NCI-H1694 (cell line): ENCODE measurements at regions not wholly inside any gene's neighbourhood (a gene's known extent, or its start where the extent isn't known, plus 50 kb on each side); places are given as distances from the start of the nearest gene placed in this dataset.

ENCODE experiments used
- DNase-seq: peaks from one replicate; lab custom pipeline; 2025; lab: John Stamatoyannopoulos, UW

DNA sequence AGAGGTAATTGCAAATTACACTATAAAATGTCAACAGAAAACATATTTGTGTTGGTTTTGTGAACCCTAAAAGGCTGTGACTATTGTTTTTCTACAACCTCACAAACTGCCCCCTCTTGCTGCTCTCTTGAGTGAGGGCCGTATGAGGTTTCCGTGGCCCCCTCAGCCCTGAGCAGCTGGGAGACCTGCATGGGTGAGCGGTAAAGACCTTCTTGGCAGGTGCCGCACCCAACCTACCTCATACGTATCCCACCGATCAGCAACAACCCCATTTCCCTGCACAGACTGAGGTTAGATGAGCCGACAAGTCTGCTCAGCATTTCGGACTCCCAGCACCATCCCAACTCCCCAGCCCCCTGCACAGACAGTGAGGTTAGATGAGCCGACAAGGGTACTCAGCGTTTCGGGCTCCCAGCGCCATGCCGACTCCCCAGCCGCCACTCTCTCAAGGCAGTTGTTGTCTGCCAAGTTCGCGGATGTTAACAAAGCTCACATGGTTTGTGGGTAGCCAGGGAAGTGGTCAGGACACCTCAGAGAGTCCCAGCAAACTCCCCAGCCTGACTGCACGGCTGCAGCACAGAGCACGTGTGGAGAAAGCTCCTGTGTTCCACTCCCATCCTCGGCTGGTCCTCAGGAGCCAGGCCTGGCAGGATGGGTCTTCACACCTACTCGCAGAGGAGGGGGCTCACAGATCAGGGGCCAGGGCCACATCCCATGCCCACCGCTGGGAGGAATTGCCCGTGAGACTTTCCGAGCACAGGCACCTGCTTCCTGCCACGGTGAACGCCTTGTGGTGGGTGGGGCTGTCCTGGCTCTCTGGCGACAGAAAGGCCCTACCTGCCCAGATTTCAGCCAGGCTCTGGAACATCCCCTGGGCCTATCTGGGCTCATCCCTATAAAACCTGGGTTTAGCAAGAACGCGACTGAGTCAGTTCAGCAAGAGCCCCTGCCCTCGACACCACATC is 502.9 kb downstream of the BRD1 start:
- no peak for DNase-seq

DNA sequence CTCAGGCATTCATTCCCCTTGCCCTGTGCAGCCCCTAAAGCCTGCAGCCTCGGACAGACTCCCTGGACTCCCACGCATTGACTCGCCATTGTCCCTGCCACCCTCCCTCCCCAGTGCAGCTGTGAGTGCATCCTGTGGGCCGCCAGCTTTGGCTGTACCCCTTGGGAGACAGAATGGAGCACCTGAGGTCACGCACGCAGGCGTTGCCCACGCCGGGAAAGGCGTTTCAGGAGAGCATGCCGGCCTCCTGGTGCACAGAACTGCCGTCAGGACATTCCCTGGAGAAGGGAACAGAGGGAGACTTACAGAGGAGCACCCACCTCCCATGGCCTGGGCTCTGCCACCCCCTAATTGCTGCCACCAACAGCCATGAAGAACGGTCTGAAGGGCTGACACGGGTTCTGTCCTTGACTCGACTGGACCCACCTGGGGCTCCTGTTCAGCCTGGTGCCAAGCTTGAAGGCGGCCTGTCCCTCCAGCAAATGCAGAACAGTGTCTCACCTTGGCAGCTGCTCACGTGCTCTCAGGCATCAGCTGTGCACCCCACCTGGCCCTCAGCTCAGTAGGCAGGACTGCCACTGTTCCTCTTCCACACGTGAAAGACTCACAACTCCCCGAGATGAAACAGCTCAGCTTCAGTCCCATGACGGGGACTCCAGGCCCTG is 503.8 kb downstream of the BRD1 start:
- DNase-seq = no peak

- DNase-seq = no peak
Observed at GRCh38 chr22:49322861-49323622, 504.6 kb downstream of the BRD1 start.

DNA sequence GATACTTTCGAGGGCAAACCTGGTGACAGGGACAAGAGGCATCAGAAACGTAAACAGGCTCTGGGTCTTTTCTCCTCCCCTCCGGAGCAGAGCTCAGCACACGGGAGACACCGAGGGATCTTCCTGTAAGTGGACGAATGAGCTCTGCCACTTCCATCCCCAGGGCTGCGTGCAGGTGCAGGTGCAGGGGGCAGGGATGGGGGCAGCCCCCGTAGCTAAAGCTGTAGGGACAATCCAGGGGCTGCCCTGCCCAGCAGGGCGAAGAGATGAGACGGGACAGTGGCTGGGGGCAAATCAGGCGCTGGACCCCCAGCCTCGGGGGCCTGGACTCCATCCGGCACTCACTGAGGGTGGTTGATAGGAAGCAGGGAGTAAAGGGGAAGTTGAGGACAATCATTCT is 505.4 kb downstream of the BRD1 start:
- DNase-seq = no peak

- DNase-seq = no peak
Observed at GRCh38 chr22:49321477-49322055, 506.1 kb downstream of the BRD1 start.

- no peak for DNase-seq
Observed at GRCh38 chr22:49320714-49321476, 506.8 kb downstream of the BRD1 start.

DNA sequence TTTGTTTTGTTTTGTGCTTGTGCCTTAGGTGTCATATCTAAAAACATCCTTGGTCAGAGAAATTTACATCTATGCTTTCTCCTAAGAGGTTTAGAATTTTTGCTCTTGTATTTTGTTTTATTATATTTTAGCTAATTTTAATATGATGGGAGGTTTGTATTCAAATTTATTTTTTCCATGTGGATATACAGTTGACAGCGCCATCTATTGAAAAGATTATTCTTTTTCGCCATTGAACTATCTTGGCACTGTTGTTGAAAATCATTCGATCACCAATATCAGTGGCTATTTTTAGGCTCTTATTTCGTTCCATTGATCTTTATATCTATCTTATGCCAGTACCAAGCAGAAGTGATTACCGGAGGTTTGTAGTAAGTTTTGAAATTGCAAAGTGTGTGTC is 510.3 kb downstream of the BRD1 start:
- DNase-seq = no peak

- no peak for DNase-seq
Observed at GRCh38 chr22:49312601-49313000, 515.1 kb downstream of the BRD1 start.

DNA sequence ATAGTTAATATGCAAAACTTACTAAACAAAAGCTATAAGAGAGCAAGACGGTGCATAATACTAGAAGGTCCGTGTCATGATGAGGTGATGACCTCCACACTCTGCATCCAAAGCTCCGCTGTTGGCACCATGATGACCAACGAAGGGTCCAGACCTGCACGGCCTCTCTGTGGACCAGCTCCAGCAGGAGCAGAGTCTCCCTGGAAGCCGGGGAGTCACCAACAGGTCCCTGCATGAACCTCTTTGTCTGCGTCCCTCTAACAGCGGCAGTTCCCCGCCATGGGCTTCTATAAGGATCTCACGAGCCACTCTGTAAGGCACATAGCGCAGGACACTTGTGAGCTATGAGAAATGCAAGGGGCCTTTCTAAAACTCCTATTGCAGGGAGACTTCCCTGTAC is 517.3 kb downstream of the BRD1 start:
- DNase-seq = no peak

DNA sequence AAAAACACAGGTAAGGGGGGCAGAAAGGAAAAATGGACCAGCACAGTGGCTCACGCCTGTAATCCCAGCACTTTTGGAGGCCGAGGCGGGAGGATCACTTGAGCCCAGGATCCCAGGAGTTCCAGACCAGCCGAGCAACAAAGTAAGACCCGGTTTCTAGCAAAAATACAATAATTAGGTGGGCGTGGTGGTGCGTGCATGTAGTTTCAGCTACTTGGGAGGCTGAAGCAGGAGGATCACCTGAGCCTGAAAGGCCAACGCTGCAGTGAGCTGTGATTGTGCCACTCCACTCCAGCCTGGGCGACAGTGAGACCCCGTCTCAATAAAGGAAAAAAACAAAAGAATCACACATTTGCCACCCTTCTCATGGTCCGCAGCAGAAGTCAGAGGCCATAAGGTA is 519.4 kb downstream of the BRD1 start:
- no peak for DNase-seq

DNA sequence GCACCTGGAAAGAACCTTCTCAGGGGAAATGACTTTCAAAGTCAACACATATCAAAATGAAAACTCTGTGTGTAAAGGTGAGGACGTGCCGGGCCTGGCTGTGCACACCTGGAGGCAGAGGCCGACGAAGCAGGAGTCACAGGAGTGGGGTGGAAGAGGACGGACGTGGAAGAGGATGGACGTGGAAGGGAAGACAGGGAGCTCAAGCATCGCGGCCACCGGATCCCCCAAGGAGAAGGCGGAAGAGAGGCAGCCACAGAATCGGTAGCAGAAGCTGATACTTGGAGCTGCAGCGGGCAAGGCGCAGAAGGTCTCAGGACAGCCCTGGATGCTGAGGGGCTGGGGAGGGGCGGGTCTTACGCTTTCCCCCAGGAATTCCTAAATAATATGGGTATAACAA is 519.8 kb downstream of the BRD1 start:
- no peak for DNase-seq

DNA sequence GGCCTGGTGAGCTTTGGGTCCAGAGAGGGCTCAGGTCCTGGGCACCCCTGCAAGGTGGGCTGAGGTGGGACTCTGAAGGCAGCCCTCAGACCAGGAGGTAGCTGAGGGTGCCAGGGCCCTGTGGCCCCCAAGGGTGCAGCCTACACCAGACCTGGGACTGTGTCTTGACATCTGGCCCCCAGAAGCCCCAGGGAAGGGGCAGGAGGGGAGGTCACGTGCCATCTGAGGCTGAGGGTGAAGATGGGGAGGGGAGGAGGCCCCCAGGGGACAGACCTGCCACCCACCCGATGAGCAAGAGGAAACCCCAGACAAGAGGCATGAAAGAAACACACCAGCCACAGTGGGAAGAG is 520.2 kb downstream of the BRD1 start:
- DNase-seq = no peak

DNA sequence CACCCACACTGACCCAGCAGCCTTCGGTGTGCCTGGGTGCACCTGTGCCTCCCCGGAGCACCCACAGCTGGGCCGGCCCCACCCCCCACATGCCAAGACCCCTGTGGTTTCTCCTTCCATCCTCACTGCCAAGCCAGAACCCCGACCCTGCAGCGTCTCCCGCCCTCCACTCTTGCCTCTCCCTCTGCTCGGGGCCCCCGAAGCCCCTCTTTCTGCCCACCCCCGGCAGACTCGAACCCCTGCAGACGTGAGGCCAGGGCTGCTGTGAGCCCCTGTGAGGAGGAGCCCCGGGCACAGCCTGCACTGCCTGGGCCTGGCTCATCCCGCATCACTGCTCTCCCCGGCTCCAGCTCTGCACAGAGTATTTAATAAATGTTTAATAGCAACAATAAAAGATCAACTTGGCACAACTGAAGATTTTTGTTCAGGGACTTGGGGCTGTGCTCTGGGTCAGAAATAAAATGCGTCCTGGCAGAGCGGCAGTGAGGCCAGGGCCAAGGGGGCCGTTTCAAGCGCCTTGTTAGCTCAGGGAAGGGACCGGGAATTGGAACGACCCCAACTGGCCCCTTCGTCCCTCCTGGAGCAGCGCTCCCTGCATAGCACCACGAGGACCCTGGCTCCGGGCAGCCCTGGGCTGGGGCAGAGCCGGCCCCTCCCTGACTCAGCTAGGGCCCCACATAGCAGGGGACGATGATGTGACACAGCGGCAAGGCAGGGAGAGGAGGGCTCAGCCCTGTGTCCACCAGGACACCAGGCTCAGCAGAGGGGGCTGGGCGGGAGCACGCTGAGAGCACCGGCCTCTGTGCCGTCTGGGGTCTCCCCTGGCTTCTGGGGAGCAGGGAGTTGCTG is 520.8 kb downstream of the BRD1 start:
- DNase-seq = no peak

DNA sequence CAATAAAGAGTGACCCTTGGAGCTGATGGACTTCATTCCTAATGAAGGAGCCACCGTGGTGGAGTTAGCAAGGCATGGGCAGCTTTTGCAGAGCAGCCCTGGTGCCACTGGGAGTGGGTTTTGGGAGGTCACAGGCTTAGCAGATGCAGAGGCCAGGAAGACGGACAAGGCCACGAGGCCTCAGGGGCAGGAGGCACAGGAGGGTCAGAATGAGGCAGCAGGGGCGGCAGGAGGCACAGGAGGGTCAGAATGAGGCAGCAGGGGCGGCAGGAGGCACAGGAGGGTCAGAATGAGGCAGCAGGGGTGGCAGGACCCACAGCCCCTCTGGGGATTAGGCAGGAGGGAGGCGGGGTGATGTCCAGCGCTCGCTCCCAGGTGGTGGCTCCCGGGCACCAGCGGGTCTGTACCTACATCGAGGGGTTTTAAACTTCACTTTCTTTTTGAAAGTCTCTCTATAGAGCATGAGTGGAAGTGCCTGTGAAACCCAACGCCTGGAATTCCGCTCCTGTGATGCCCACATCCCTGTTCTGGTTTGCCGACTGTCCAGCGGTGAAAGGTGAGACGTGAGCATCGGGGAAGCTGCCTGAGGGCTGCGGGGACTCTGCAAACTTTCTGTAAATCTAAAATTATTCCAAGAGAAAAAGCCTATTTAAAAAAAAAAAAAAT is 521.6 kb downstream of the BRD1 start:
- DNase-seq = no peak

DNA sequence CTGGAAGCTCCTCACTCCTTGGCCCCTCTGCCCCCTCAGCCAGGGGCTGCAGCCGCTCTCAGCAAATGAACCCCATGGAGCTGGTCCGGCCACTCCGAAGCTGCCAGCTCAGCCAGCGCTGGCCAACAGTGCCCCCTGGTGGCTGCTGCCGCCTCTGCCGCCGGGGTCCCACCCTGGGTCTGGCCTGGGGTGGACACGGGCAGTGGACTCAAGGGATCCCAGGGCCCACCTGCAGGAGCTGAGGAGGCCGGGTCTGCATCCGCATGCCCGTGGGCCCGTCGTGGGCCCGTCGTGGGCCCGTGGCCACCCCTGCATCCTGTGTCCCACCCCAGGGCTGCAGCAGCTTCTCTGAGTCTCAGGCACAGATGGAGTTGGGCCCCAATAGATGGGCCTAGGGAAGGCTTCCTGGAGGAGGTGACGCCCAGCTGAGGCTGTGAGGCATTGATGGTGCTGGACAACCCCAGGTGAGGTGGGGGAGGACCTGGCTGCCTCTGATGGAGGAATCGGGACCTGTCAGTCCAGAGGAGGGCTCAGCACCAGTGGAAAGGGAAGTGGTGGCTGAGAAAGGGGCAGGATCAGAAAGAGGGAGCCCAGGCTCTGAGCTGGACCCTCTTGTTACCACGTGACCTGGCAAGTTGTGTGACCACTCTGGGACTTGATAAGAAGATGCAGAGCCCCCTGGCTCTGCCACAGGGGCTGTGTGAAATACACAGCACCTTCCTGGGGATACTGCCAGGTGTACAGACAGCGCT is 522.3 kb downstream of the BRD1 start:
- DNase-seq = peak; percentile 12

DNA sequence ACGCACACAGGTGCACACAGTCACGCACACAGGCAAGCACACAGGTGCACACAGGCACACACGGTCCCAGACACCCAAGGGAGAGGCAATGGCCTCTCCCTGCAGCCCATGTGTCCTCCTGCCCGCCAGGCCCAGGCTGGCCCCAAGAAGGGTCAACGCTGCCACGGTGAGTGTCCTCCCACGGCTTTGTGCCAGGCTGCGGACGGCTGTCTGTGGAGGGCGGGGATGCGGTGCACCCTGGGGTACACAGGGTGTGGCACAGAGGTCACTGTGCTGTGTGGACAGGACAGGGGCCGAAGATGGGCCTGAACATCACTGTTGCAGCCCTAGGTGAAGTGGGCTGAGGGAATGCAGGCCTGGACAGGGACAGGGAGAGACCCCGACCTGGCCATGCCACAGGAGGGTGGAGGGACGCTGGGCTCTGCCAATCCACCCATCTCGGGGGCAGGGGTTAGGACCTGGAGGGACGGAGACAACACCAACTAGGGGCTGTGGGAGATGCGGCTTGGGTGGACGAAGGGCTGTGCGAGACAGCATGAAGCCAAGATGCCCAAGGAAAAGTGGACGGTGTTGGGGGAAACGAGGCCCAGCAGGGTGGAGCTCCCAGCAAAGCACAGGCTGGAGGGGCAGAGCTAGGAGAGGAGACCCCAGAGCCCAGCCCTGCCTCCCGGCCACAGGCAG is 523.8 kb downstream of the BRD1 start:
- DNase-seq = no peak

- no peak for DNase-seq
Observed at GRCh38 chr22:49303061-49303735, 524.5 kb downstream of the BRD1 start.

DNA sequence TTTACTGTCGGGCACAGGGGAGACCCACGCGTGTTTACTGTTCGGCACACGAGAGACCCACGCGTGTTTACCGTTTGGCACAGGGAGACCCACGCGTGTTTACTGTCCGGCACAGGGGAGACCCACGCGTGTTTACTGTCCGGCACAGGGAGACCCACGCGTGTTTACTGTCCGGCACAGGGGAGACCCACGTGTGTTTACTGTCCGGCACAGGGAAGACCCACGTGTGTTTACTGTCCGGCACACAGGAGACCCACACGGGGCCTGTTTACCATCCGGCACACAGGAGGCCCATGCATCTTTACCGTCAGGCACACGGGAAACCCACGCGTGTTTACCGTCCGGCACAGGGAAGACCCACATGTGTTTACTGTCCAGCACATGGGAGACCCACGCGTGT is 525.1 kb downstream of the BRD1 start:
- no peak for DNase-seq
